GM12874 (cell line): ENCODE measurements at regions not wholly inside any gene's neighbourhood (a gene's known extent, or its start where the extent isn't known, plus 50 kb on each side); places are given as distances from the start of the nearest gene placed in this dataset.

ENCODE experiments used
- CTCF ChIP-seq: IDR thresholded peaks from 2 replicates; pipeline ENCODE4 v1.5.1; 2011; ENCODE audit warnings: low read depth, mild to moderate bottlenecking, control low read depth, low read length, moderate library complexity; ENCODE audit not compliant: insufficient read depth

- no peak for TF ChIP-seq CTCF
Observed at GRCh38 chr2:195468771-195469170, 188.3 kb upstream of the SLC39A10 start.

- no peak for TF ChIP-seq CTCF
Observed at GRCh38 chr2:195466427-195466826, 190.6 kb upstream of the SLC39A10 start.

GRCh38 chr2:195461010-195461409 is 196.0 kb upstream of the SLC39A10 start:
- TF ChIP-seq CTCF: no peak

GRCh38 chr2:195458936-195459335 is 198.1 kb upstream of the SLC39A10 start:
- no peak for TF ChIP-seq CTCF

GRCh38 chr2:195457873-195458272 is 199.2 kb upstream of the SLC39A10 start:
- no peak for TF ChIP-seq CTCF

GRCh38 chr2:195456771-195457170 is 200.3 kb upstream of the SLC39A10 start:
- TF ChIP-seq CTCF: no peak

- TF ChIP-seq CTCF: no peak
Observed at GRCh38 chr2:195451160-195451559, 205.9 kb upstream of the SLC39A10 start.
